Endothelial cell of umbilical vein (primary cell): ENCODE measurements at regions not wholly inside any gene's neighbourhood (a gene's known extent, or its start where the extent isn't known, plus 50 kb on each side); places are given as distances from the start of the nearest gene placed in this dataset.

Source experiments
- BruUV-seq: library from RNA; stranded (reverse); fragments of 400-500 nt; replicated peaks from 2 replicates; lab custom pipeline; 2021; lab: Mats Ljungman, UMichigan
- CTCF ChIA-PET: fragments of 300-600, 350-600 bp; sonication (Branson Sonifier 250); formaldehyde crosslinking; loops from one replicate; lab custom pipeline; 2021; ENCODE audit warnings: antibody characterized with exemption, inconsistent platforms; lab: Charles Lee
- POLR2A ChIA-PET: fragments of 300-600, 350-600 bp; sonication (Branson Sonifier 250); formaldehyde crosslinking; loops from one replicate; lab custom pipeline; 2021; ENCODE audit warnings: antibody characterized with exemption, inconsistent platforms; lab: Charles Lee
- DNase-seq: peaks from one replicate; pipeline ENCODE4 v3.0.0-alpha.2; 2011; ENCODE audit warnings: low read depth, low spot score
- FAIRE-seq: peaks from 2 replicates; lab custom pipeline; 2011; peaks lifted over from hg19 to GRCh38; lab: Jason Lieb, UNC
- H2AFZ ChIP-seq: 2 replicates; pipeline ENCODE4 v1.6.0; 2012; ENCODE audit warnings: low read depth, low read length, control low read depth, inconsistent platforms
- H3K27ac ChIP-seq: 2 replicates; pipeline ENCODE4 v1.5.1; 2011; ENCODE audit warnings: low read depth, mild to moderate bottlenecking, control low read depth, low read length, moderate library complexity; ENCODE audit not compliant: insufficient read depth
- H3K27me3 ChIP-seq, 2 experiments: 2 replicates each; pipeline versions ENCODE4 v1.6.0 to v1.6.1; 2011; ENCODE audit warnings: low read length in 2 of 2, mixed read lengths in 1 of 2; ENCODE audit not compliant: control insufficient read depth in 2 of 2, insufficient read depth in 2 of 2
- H3K36me3 ChIP-seq, 2 experiments: 2 replicates in 1 of 2; 3 replicates in 1 of 2; pipeline ENCODE4 v1.5.1; 2011; ENCODE audit warnings: low read length in 2 of 2, mild to moderate bottlenecking in 1 of 2, moderate library complexity in 1 of 2; ENCODE audit not compliant: control insufficient read depth in 2 of 2, insufficient read depth in 2 of 2; ENCODE audit errors: extremely low read depth in 1 of 2
- H3K4me1 ChIP-seq: 3 replicates; pipeline ENCODE4 v1.5.1; 2011; ENCODE audit warnings: mild to moderate bottlenecking, low read length; ENCODE audit not compliant: control insufficient read depth, insufficient read depth; ENCODE audit errors: extremely low read depth
- H3K4me2 ChIP-seq: 2 replicates; pipeline ENCODE4 v1.6.1; 2011; ENCODE audit warnings: low read length, control low read depth, mixed read lengths; ENCODE audit not compliant: insufficient read depth
- H3K4me3 ChIP-seq, 3 experiments: fragments of 200-600 bp in 1 of 3; sonication (generic), shearing (Covaris generic) in 1 of 3; replicated peaks in 1 of 3; 2 replicates each; pipeline ENCODE4 v1.5.1; 2011 to 2016; ENCODE audit warnings: control low read depth in 3 of 3, low read length in 3 of 3, mild to moderate bottlenecking in 2 of 3, inconsistent platforms in 1 of 3, low read depth in 1 of 3, moderate library complexity in 1 of 3; ENCODE audit not compliant: insufficient read depth in 1 of 3
- H3K79me2 ChIP-seq: 2 replicates; pipeline ENCODE4 v1.6.0; 2012; ENCODE audit warnings: low read length, inconsistent platforms; ENCODE audit not compliant: control insufficient read depth, insufficient read depth
- H3K9ac ChIP-seq: replicated peaks from 2 replicates; pipeline ENCODE3; 2011; ENCODE audit warnings: low read length, control low read depth; ENCODE audit not compliant: insufficient read depth; ENCODE audit errors: extremely low read depth
- H3K9me1 ChIP-seq: replicated peaks from 3 replicates; pipeline ENCODE4 v1.6.0; 2011; ENCODE audit warnings: mild to moderate bottlenecking, low read length; ENCODE audit not compliant: control insufficient read depth, insufficient read depth; ENCODE audit errors: extremely low read depth
- H3K9me3 ChIP-seq: replicated peaks from 2 replicates; pipeline ENCODE4 v1.5.1; 2012; ENCODE audit warnings: low read length, inconsistent platforms; ENCODE audit not compliant: control insufficient read depth, insufficient read depth
- H4K20me1 ChIP-seq: replicated peaks from 2 replicates; pipeline ENCODE3; 2011; ENCODE audit warnings: mild to moderate bottlenecking, low read length; ENCODE audit not compliant: control insufficient read depth, insufficient read depth; ENCODE audit errors: extremely low read depth
- CTCF ChIP-seq, 2 donors: IDR thresholded peaks; 1 replicate in 1 of 2; 2 replicates in 1 of 2; pipeline ENCODE4 v1.5.1; 2011; ENCODE audit warnings: low read length in 2 of 2, mild to moderate bottlenecking in 2 of 2, moderate library complexity in 2 of 2, control low read depth in 1 of 2, inconsistent platforms in 1 of 2, low read depth in 1 of 2; ENCODE audit not compliant: insufficient read depth in 1 of 2; ENCODE audit errors: extremely low read depth in 1 of 2
- EZH2 ChIP-seq: IDR thresholded peaks from 2 replicates; pipeline ENCODE4 v1.6.1; 2012; ENCODE audit warnings: borderline replicate concordance, low read depth, mild to moderate bottlenecking, moderate library complexity, low read length, inconsistent platforms; ENCODE audit not compliant: severe bottlenecking
- FOS ChIP-seq: IDR thresholded peaks from 2 replicates; pipeline ENCODE4 v1.6.1; 2011; ENCODE audit warnings: mild to moderate bottlenecking, low read length, moderate library complexity, borderline replicate concordance; ENCODE audit not compliant: insufficient read depth
- GATA2 ChIP-seq: IDR thresholded peaks from 2 replicates; pipeline ENCODE4 v1.7.0; 2011; ENCODE audit warnings: low read depth, mild to moderate bottlenecking, moderate library complexity, mixed read lengths, low read length; ENCODE audit not compliant: insufficient read length, insufficient read depth
- JUN ChIP-seq: IDR thresholded peaks from 2 replicates; pipeline ENCODE4 v1.6.1; 2011; ENCODE audit warnings: borderline replicate concordance, low read depth; ENCODE audit not compliant: insufficient read length, insufficient read depth
- MYC ChIP-seq: IDR thresholded peaks from one replicate; pipeline ENCODE4 v1.6.1; 2011; ENCODE audit warnings: mild to moderate bottlenecking, low read depth, low read length
- POLR2A ChIP-seq: IDR thresholded peaks from 2 replicates; pipeline ENCODE4 v1.6.1; 2012; ENCODE audit warnings: low read depth, mild to moderate bottlenecking, control low read depth, low read length
- dilution Hi-C: fragments of 300-500 bp; cut with MboI; formaldehyde crosslinking; loops from one replicate; pipeline ENCODE4 v1.15.0; 2019; ENCODE audit warnings: low sequenced_read_pairs; ENCODE audit not compliant: extremely low pct_ligation_motif_present
- intact Hi-C: fragments of 100-400 bp; cut with micrococcal nuclease; formaldehyde crosslinking; loops from one replicate; pipeline ENCODE4 v1.10.0; 2022

GRCh38 chr10:60726257-60726656, 52.0 kb upstream of the CDK1 start:
- POLR2A ChIA-PET: no interaction called here
- no peak overlapping the region for H3K9ac ChIP-seq
- H3K27me3 ChIP-seq: peaks cover 8 to 38% of the 10 kb centered on the region in 2 experiments
- no peaks in the 10 kb centered on the region for H3K4me1 ChIP-seq
- H2AFZ ChIP-seq: no peak overlapping the region
- no TSS peak for BruUV-seq
- no peaks in the 10 kb centered on the region for H3K9me3 ChIP-seq
- no peaks in the 10 kb centered on the region for H3K36me3 ChIP-seq
- no peaks in the 10 kb centered on the region for H4K20me1 ChIP-seq
- no peaks in the 10 kb centered on the region for H3K79me2 ChIP-seq
- DNase-seq: no peak
- CTCF ChIA-PET: interaction anchor here (1.7 kb wide), 1 partner anchor 9 kb away, joined by 5 read pairs; no protein-coding TSS in a partner anchor
- no peak for TF ChIP-seq MYC
- no peak for TF ChIP-seq GATA2
- no peak for TF ChIP-seq CTCF (IDR thresholded peaks at IDR 0.05; ENCODE audit: extremely low read depth in 1 of 2, insufficient read depth in 1 of 2, low read depth in 1 of 2, low read length in 2 of 2)
- TF ChIP-seq JUN: no peak
- TF ChIP-seq POLR2A: no peak
- TF ChIP-seq EZH2: no peak
- no peak for TF ChIP-seq FOS
- H3K4me3 ChIP-seq: no peak overlapping the region
- no peak overlapping the region for H3K4me2 ChIP-seq
- FAIRE-seq: no peak
- dilution Hi-C loops: no loop called here
- no peak overlapping the region for H3K27ac ChIP-seq
- no peaks in the 10 kb centered on the region for H3K9me1 ChIP-seq
- intact Hi-C loops: no loop called here
